ENCODE measurements at regions not wholly inside any gene's neighbourhood (a gene's known extent, or its start where the extent isn't known, plus 50 kb on each side); places are given as distances from the start of the nearest gene placed in this dataset.

- TF ChIP-seq POLR2A (IDR thresholded peaks at IDR 0.05), result no peak
- TF ChIP-seq CTCF (IDR thresholded peaks at IDR 0.05), result no peak
- no peak for TF ChIP-seq EP300 (IDR thresholded peaks at IDR 0.05)
Measured at GRCh38 chr7:110130669-110131068, 960.3 kb upstream of the LRRN3 start.
